Uterus (tissue), 2 donors: ENCODE measurements at regions not wholly inside any gene's neighbourhood (a gene's known extent, or its start where the extent isn't known, plus 50 kb on each side); places are given as distances from the start of the nearest gene placed in this dataset.

ENCODE experiments used
- CTCF ChIP-seq, 4 experiments: fragments of 200-600 bp in 2 of 4; fragments of 450-650 bp in 2 of 4; sonication (generic) in 2 of 4; IDR thresholded peaks; one replicate each; pipeline ENCODE4 v1.5.1; 2016 to 2019; ENCODE audit warnings: antibody characterized with exemption in 4 of 4, mild to moderate bottlenecking in 2 of 4, moderate library complexity in 1 of 4
- POLR2A ChIP-seq, 2 donors: fragments of 450-650 bp; IDR thresholded peaks; one replicate each; pipeline ENCODE4 v1.6.1; 2016; ENCODE audit warnings: antibody characterized with exemption in 2 of 2, mild to moderate bottlenecking in 1 of 2, moderate library complexity in 1 of 2

DNA sequence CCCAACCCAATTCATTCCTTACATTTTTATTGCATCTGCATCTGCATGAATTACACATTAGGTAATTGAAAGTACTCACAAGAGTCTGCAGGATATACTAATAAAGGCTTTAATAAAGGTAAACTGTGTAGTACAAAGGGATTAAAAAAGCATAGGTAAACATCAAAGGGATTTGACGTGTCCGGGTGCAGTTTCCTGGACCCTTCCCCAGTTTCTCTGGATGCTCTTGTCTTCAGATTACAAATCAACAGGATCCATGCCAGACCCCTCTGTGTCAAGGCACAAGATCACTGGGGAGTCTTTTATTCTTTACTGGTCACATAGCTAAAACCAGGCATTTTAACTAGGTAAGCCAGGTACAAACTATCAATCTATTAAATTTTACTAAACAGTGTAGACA is 177.2 kb upstream of the TYRP1 start:
- TF ChIP-seq CTCF (IDR thresholded peaks at IDR 0.05) (no peak), POLR2A (IDR thresholded peaks at IDR 0.05) (no peak)
